Panc1 (cell line): ENCODE measurements at regions not wholly inside any gene's neighbourhood (a gene's known extent, or its start where the extent isn't known, plus 50 kb on each side); places are given as distances from the start of the nearest gene placed in this dataset.

Source experiments
- POLR2AphosphoS5 ChIP-seq: IDR thresholded peaks from 2 replicates; pipeline ENCODE4 v1.6.1; 2012; ENCODE audit warnings: mild to moderate bottlenecking, low read depth, low read length, moderate library complexity
- SIN3A ChIP-seq: IDR thresholded peaks from 2 replicates; pipeline ENCODE4 v1.6.1; 2012; ENCODE audit warnings: low read depth, mild to moderate bottlenecking, low read length, moderate library complexity, borderline replicate concordance; ENCODE audit not compliant: insufficient read depth
- TCF7L2 ChIP-seq: IDR thresholded peaks from 2 replicates; pipeline ENCODE4 v1.6.1; 2011; ENCODE audit warnings: mild to moderate bottlenecking, low read depth, low read length, inconsistent platforms
- TF ChIP-seq, protein P1 (sequence below): fragments of 450-650 bp; IDR thresholded peaks from 2 replicates; pipeline ENCODE4 v1.5.1; 2017; ENCODE audit warnings: mild to moderate bottlenecking
- TF ChIP-seq, protein P2 (sequence below), 2 experiments: IDR thresholded peaks; 2 replicates each; pipeline ENCODE4 v1.6.1; 2011 to 2012; ENCODE audit warnings: low read depth in 2 of 2, control low read depth in 1 of 2, low read length in 1 of 2, mild to moderate bottlenecking in 1 of 2, moderate library complexity in 1 of 2; ENCODE audit not compliant: insufficient read depth in 1 of 2

DNA sequence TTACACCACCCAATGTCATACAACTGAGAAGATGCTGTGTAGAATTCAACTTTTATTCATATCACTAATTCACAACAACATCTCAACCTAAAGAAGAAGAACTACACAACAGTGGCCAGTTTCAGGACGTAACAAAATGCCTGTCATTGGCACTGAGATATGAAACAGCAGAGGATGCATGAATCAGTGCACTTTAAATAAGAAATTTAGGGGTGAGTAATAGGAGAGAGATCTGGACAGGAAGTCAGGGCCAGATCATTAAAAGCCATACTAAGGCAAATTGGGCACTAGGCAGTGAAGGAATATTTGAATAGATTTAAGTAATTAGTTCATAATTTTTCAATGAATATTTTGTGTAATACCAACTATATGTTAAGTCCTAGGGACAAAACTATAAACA lies 510.5 kb downstream of the PLPP3 start:
- TF ChIP-seq, protein P1, sequence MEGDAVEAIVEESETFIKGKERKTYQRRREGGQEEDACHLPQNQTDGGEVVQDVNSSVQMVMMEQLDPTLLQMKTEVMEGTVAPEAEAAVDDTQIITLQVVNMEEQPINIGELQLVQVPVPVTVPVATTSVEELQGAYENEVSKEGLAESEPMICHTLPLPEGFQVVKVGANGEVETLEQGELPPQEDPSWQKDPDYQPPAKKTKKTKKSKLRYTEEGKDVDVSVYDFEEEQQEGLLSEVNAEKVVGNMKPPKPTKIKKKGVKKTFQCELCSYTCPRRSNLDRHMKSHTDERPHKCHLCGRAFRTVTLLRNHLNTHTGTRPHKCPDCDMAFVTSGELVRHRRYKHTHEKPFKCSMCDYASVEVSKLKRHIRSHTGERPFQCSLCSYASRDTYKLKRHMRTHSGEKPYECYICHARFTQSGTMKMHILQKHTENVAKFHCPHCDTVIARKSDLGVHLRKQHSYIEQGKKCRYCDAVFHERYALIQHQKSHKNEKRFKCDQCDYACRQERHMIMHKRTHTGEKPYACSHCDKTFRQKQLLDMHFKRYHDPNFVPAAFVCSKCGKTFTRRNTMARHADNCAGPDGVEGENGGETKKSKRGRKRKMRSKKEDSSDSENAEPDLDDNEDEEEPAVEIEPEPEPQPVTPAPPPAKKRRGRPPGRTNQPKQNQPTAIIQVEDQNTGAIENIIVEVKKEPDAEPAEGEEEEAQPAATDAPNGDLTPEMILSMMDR = no peak
- TF ChIP-seq POLR2AphosphoS5 (no peak), TCF7L2 (no peak), SIN3A (no peak)
- TF ChIP-seq, protein P2, sequence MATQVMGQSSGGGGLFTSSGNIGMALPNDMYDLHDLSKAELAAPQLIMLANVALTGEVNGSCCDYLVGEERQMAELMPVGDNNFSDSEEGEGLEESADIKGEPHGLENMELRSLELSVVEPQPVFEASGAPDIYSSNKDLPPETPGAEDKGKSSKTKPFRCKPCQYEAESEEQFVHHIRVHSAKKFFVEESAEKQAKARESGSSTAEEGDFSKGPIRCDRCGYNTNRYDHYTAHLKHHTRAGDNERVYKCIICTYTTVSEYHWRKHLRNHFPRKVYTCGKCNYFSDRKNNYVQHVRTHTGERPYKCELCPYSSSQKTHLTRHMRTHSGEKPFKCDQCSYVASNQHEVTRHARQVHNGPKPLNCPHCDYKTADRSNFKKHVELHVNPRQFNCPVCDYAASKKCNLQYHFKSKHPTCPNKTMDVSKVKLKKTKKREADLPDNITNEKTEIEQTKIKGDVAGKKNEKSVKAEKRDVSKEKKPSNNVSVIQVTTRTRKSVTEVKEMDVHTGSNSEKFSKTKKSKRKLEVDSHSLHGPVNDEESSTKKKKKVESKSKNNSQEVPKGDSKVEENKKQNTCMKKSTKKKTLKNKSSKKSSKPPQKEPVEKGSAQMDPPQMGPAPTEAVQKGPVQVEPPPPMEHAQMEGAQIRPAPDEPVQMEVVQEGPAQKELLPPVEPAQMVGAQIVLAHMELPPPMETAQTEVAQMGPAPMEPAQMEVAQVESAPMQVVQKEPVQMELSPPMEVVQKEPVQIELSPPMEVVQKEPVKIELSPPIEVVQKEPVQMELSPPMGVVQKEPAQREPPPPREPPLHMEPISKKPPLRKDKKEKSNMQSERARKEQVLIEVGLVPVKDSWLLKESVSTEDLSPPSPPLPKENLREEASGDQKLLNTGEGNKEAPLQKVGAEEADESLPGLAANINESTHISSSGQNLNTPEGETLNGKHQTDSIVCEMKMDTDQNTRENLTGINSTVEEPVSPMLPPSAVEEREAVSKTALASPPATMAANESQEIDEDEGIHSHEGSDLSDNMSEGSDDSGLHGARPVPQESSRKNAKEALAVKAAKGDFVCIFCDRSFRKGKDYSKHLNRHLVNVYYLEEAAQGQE (IDR thresholded peaks at IDR 0.05; ENCODE audit: insufficient read depth in 1 of 2, low read depth in 2 of 2, low read length in 1 of 2) = no peak
